HepG2 (cell line): ENCODE measurements at regions not wholly inside any gene's neighbourhood (a gene's known extent, or its start where the extent isn't known, plus 50 kb on each side); places are given as distances from the start of the nearest gene placed in this dataset.

Experiments
- ATAC-seq: fragments of 200-7000 bp; cut with Tn5 transposase; 3 replicates; pipeline ENCODE4 v1.9.1; 2020; ENCODE audit warnings: mild to moderate bottlenecking, moderate library complexity
- BruUV-seq: library from RNA; stranded (reverse); fragments of 400-500 nt; replicated peaks from 2 replicates; lab custom pipeline; 2021; lab: Mats Ljungman, UMichigan
- CTCF ChIA-PET: fragments of 300-600 bp; formaldehyde crosslinking; extraction: SDS; loops from one replicate; lab custom pipeline; 2021; ENCODE audit warnings: low total read pairs, inconsistent platforms, low intra/inter-chr PET ratio; lab: Yijun Ruan, JAX
- POLR2A ChIA-PET: fragments of 350-600 bp; sonication (Branson Sonifier 250); formaldehyde crosslinking; loops from one replicate; lab custom pipeline; 2020; ENCODE audit warnings: antibody characterized with exemption, inconsistent platforms; lab: Yijun Ruan, JAX
- DNase-seq: peaks from one replicate; pipeline ENCODE4 v3.0.0-alpha.2; 2015; ENCODE audit warnings: low spot score
- FAIRE-seq: peaks from 3 replicates; lab custom pipeline; 2011; peaks lifted over from hg19 to GRCh38; lab: Jason Lieb, UNC
- H2AFZ ChIP-seq: one replicate; pipeline ENCODE4 v1.6.1; 2011; ENCODE audit warnings: low read length, inconsistent platforms
- H3K27ac ChIP-seq: fragments of 300-600 bp; 3 replicates; pipeline ENCODE4 v1.8.0; 2011; ENCODE audit warnings: mixed run types, mild to moderate bottlenecking, mixed read lengths, low read length, inconsistent platforms; ENCODE audit not compliant: insufficient read depth; ENCODE audit errors: extremely low read length
- H3K27me3 ChIP-seq, 2 experiments: fragments of 200-600 bp in 1 of 2; 2 replicates in 1 of 2; 3 replicates in 1 of 2; pipeline versions ENCODE4 v1.6.0 to v1.8.0; 2011; ENCODE audit warnings: low read length in 2 of 2, mild to moderate bottlenecking in 2 of 2, moderate library complexity in 2 of 2, inconsistent platforms in 1 of 2; ENCODE audit not compliant: insufficient read depth in 2 of 2, control insufficient read depth in 1 of 2
- H3K36me3 ChIP-seq, 2 experiments: fragments of 200-600 bp in 1 of 2; replicated peaks in 1 of 2; 2 replicates in 1 of 2; 3 replicates in 1 of 2; pipeline versions ENCODE4 v1.5.1 to v1.8.0; 2011; ENCODE audit warnings: low read length in 2 of 2, inconsistent platforms in 1 of 2; ENCODE audit not compliant: insufficient read depth in 2 of 2, control insufficient read depth in 1 of 2
- H3K4me1 ChIP-seq: 2 replicates; pipeline ENCODE4 v1.5.1; 2012; ENCODE audit warnings: low read length, inconsistent platforms; ENCODE audit not compliant: insufficient read depth
- H3K4me2 ChIP-seq: 2 replicates; pipeline ENCODE4 v1.6.0; 2011; ENCODE audit warnings: low read depth, low read length, inconsistent platforms
- H3K4me3 ChIP-seq, 3 experiments: fragments of 200-600 bp in 1 of 3; sonication (generic), shearing (Covaris generic) in 1 of 3; replicated peaks in 1 of 3; 2 replicates each; pipeline ENCODE4 v1.5.1; 2011 to 2016; ENCODE audit warnings: low read length in 3 of 3, inconsistent platforms in 2 of 3, low read depth in 2 of 3, mild to moderate bottlenecking in 2 of 3, control low read depth in 1 of 3, mixed read lengths in 1 of 3; ENCODE audit not compliant: insufficient read depth in 1 of 3
- H3K79me2 ChIP-seq: one replicate; pipeline ENCODE4 v1.6.1; 2011; ENCODE audit warnings: low read length, inconsistent platforms; ENCODE audit not compliant: insufficient read depth
- H3K9ac ChIP-seq: 2 replicates; pipeline ENCODE4 v1.6.0; 2011; ENCODE audit warnings: mild to moderate bottlenecking, low read depth, low read length, inconsistent platforms; ENCODE audit not compliant: insufficient read depth
- H3K9me3 ChIP-seq: 2 replicates; pipeline ENCODE4 v1.5.1; 2012; ENCODE audit warnings: mild to moderate bottlenecking, low read length
- H4K20me1 ChIP-seq: 2 replicates; pipeline ENCODE4 v1.6.0; 2011; ENCODE audit warnings: inconsistent platforms, mild to moderate bottlenecking, low read length, moderate library complexity; ENCODE audit not compliant: insufficient read depth
- BORCS8-MEF2B ChIP-seq: sonication (generic); formaldehyde crosslinking; IDR thresholded peaks from 2 replicates; pipeline ENCODE4 v1.8.0; 2022; ENCODE audit warnings: mild to moderate bottlenecking, missing genetic modification reagents
- GATA4 ChIP-seq: sonication (generic); IDR thresholded peaks from 2 replicates; pipeline ENCODE4 v1.6.1; 2016; ENCODE audit warnings: antibody characterized with exemption, low read depth, borderline replicate concordance
- HNRNPUL1 ChIP-seq: fragments of 200-400 bp; formaldehyde crosslinking; IDR thresholded peaks from 2 replicates; pipeline ENCODE4 v1.6.1; 2017; ENCODE audit warnings: low read depth, mild to moderate bottlenecking, low read length, moderate library complexity
- SOX13 ChIP-seq, 3 experiments: fragments of 450-650 bp in 1 of 3; sonication (generic) in 1 of 3; formaldehyde crosslinking in 1 of 3; IDR thresholded peaks in 2 of 3; conservative IDR thresholded peaks in 1 of 3; 2 replicates each; pipeline versions ENCODE4 v1.5.0 to v1.6.1; 2016 to 2020; ENCODE audit warnings: antibody characterized with exemption in 1 of 3, mild to moderate bottlenecking in 1 of 3, missing compliant biosample characterization in 1 of 3, missing genetic modification reagents in 1 of 3, moderate library complexity in 1 of 3
- SOX5 ChIP-seq: IDR thresholded peaks from 2 replicates; pipeline ENCODE4 v1.6.1; 2016; ENCODE audit warnings: borderline replicate concordance
- SOX6 ChIP-seq, 2 experiments: fragments of 450-650 bp in 1 of 2; sonication (generic) in 1 of 2; formaldehyde crosslinking in 1 of 2; IDR thresholded peaks; 2 replicates each; pipeline versions ENCODE4 v1.4.0 to v1.6.1; 2017 to 2020; ENCODE audit warnings: antibody characterized with exemption in 1 of 2, mild to moderate bottlenecking in 1 of 2, missing genetic modification reagents in 1 of 2
- SP140L ChIP-seq: sonication (generic); formaldehyde crosslinking; IDR thresholded peaks from 2 replicates; pipeline ENCODE4 v1.4.0; 2020; ENCODE audit warnings: missing genetic modification reagents, borderline replicate concordance
- SSRP1 ChIP-seq: IDR thresholded peaks from 2 replicates; pipeline ENCODE4 v1.6.1; 2016; ENCODE audit warnings: control low read depth
- ZBTB20 ChIP-seq: sonication (generic); formaldehyde crosslinking; IDR thresholded peaks from 2 replicates; pipeline ENCODE4 v1.8.1; 2023; ENCODE audit warnings: missing genetic modification reagents, low read depth, mild to moderate bottlenecking, borderline replicate concordance
- ZNF737 ChIP-seq: sonication (generic); formaldehyde crosslinking; IDR thresholded peaks from 2 replicates; pipeline ENCODE4 v1.5.0; 2020; ENCODE audit warnings: missing genetic modification reagents, mild to moderate bottlenecking, borderline replicate concordance
- WGBS: methylation state at CpG from one replicate; pipeline ENCODE4 v1.1.6; 2017; ENCODE audit warnings: low lambda C conversion rate; 5-methylcytosine and 5-hydroxymethylcytosine counted together
- in situ Hi-C: cut with HindIII; loops from 2 replicates; pipeline ENCODE4 v1.10.0; 2017; ENCODE audit warnings: low pct_unique_long_range_greater_than_20kb; ENCODE audit not compliant: extremely low pct_ligation_motif_present
- intact Hi-C: fragments of 100-400 bp; cut with micrococcal nuclease; formaldehyde crosslinking; loops from one replicate; pipeline ENCODE4 v1.10.0; 2022; ENCODE audit not compliant: unreplicated experiment
- TF ChIP-seq, protein P1 (sequence below): sonication (generic); formaldehyde crosslinking; IDR thresholded peaks from 2 replicates; pipeline ENCODE4; 2020; ENCODE audit warnings: missing genetic modification reagents, mild to moderate bottlenecking, borderline replicate concordance
- TF ChIP-seq, protein P2 (sequence below): sonication (generic); formaldehyde crosslinking; IDR thresholded peaks from 2 replicates; pipeline ENCODE4 v1.8.1; 2023; ENCODE audit warnings: mild to moderate bottlenecking, missing genetic modification reagents
- TF ChIP-seq, protein P3 (sequence below): sonication (generic); formaldehyde crosslinking; IDR thresholded peaks from 2 replicates; pipeline ENCODE4 v1.4.0; 2020; ENCODE audit warnings: mild to moderate bottlenecking, missing genetic modification reagents

- in situ Hi-C loops = no loop called here
- CTCF ChIA-PET = no interaction called here
- intact Hi-C loops = no loop called here
- no peak overlapping the region for H3K27ac ChIP-seq
- H3K4me2 ChIP-seq = no peak overlapping the region
- no TSS peak for BruUV-seq
- no peak overlapping the region for H3K4me3 ChIP-seq
- DNase-seq (no peak), ATAC-seq (no peak), FAIRE-seq (no peak)
- TF ChIP-seq SOX5 (peak; percentile 69), SOX13 (IDR thresholded peaks at IDR 0.05) (no peak), SOX13 (CRISPR knock-in tag; conservative IDR thresholded peaks at IDR 0.05 in 1 of 2, IDR thresholded peaks at IDR 0.05 in 1 of 2) (peak in 1 of 2 experiments; percentile 69; a peak in 2 of 4 replicates), ZBTB20 (CRISPR knock-in tag) (no peak), SSRP1 (no peak), SOX6 (IDR thresholded peaks at IDR 0.05) (no peak), SOX6 (CRISPR knock-in tag; IDR thresholded peaks at IDR 0.05) (peak; percentile 40), GATA4 (no peak)
- H2AFZ ChIP-seq = no peak overlapping the region
- H3K79me2 ChIP-seq = no peaks in the 10 kb centered on the region
- no peaks in the 10 kb centered on the region for H3K36me3 ChIP-seq
- peaks cover 6% of the 10 kb centered on the region for H3K9me3 ChIP-seq
- POLR2A ChIA-PET = no interaction called here
- 46% methylated on average over 2 of the region's 3 CpGs for whole genome bisulfite sequencing
- 0 out of 5 replicates have a peak, but pooled peaks cover 0 to 1% of the 10 kb centered on the region in 2 experiments for H3K27me3 ChIP-seq
- no peaks in the 10 kb centered on the region for H3K4me1 ChIP-seq
- H3K9ac ChIP-seq = no peak overlapping the region
- H4K20me1 ChIP-seq = no peaks in the 10 kb centered on the region
Observed at GRCh38 chr1:59159557-59160203, 137.2 kb upstream of the FGGY start.

GRCh38 chr1:59161136-59161535 lies 135.8 kb upstream of the FGGY start:
- H3K9ac ChIP-seq = no peak overlapping the region
- FAIRE-seq (no peak), ATAC-seq (no peak), DNase-seq (no peak)
- POLR2A ChIA-PET = no interaction called here
- peaks cover 6% of the 10 kb centered on the region for H3K9me3 ChIP-seq
- no peaks in the 10 kb centered on the region for H4K20me1 ChIP-seq
- CTCF ChIA-PET = no interaction called here
- no peak overlapping the region for H3K4me2 ChIP-seq
- in situ Hi-C loops (no loop called here), intact Hi-C loops (no loop called here)
- H3K79me2 ChIP-seq = no peaks in the 10 kb centered on the region
- no peak overlapping the region for H2AFZ ChIP-seq
- 0 out of 5 replicates have a peak, but pooled peaks cover 0 to 1% of the 10 kb centered on the region in 2 experiments for H3K27me3 ChIP-seq
- no TSS peak for BruUV-seq
- H3K4me1 ChIP-seq = no peaks in the 10 kb centered on the region
- no peaks in the 10 kb centered on the region for H3K36me3 ChIP-seq
- H3K27ac ChIP-seq = no peak overlapping the region
- no peak overlapping the region for H3K4me3 ChIP-seq
- TF ChIP-seq HNRNPUL1 (no peak), BORCS8-MEF2B (CRISPR knock-in tag) (no peak), SP140L (CRISPR knock-in tag) (no peak), ZNF737 (no peak)
- TF ChIP-seq, protein P1, sequence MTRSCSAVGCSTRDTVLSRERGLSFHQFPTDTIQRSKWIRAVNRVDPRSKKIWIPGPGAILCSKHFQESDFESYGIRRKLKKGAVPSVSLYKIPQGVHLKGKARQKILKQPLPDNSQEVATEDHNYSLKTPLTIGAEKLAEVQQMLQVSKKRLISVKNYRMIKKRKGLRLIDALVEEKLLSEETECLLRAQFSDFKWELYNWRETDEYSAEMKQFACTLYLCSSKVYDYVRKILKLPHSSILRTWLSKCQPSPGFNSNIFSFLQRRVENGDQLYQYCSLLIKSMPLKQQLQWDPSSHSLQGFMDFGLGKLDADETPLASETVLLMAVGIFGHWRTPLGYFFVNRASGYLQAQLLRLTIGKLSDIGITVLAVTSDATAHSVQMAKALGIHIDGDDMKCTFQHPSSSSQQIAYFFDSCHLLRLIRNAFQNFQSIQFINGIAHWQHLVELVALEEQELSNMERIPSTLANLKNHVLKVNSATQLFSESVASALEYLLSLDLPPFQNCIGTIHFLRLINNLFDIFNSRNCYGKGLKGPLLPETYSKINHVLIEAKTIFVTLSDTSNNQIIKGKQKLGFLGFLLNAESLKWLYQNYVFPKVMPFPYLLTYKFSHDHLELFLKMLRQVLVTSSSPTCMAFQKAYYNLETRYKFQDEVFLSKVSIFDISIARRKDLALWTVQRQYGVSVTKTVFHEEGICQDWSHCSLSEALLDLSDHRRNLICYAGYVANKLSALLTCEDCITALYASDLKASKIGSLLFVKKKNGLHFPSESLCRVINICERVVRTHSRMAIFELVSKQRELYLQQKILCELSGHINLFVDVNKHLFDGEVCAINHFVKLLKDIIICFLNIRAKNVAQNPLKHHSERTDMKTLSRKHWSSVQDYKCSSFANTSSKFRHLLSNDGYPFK (CRISPR knock-in tag) = no peak
- TF ChIP-seq, protein P2, sequence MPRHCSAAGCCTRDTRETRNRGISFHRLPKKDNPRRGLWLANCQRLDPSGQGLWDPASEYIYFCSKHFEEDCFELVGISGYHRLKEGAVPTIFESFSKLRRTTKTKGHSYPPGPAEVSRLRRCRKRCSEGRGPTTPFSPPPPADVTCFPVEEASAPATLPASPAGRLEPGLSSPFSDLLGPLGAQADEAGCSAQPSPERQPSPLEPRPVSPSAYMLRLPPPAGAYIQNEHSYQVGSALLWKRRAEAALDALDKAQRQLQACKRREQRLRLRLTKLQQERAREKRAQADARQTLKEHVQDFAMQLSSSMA = no peak
- TF ChIP-seq, protein P3, sequence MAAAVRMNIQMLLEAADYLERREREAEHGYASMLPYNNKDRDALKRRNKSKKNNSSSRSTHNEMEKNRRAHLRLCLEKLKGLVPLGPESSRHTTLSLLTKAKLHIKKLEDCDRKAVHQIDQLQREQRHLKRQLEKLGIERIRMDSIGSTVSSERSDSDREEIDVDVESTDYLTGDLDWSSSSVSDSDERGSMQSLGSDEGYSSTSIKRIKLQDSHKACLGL (CRISPR knock-in tag) = no peak
